Stomach (tissue), 8 donors: ENCODE measurements at regions not wholly inside any gene's neighbourhood (a gene's known extent, or its start where the extent isn't known, plus 50 kb on each side); places are given as distances from the start of the nearest gene placed in this dataset.

Source experiments
- DNase-seq, 2 donors: peaks; one replicate each; pipeline versions ENCODE4 v3.0.0 to v3.0.0-alpha.2; 2013 to 2019
- H3K27ac ChIP-seq, 5 donors: fragments of 200-600 bp in 4 of 5; sonication (generic) in 4 of 5; one replicate each; pipeline ENCODE4 v1.5.1; 2013 to 2019; ENCODE audit warnings: mild to moderate bottlenecking in 1 of 5, moderate library complexity in 1 of 5
- H3K27me3 ChIP-seq, 3 donors: fragments of 200-600 bp; sonication (generic); one replicate each; pipeline ENCODE4 v1.5.1; 2017 to 2019; ENCODE audit warnings: mixed run types in 1 of 3
- H3K36me3 ChIP-seq, 4 donors: fragments of 200-600 bp; sonication (generic); 1 replicate in 3 of 4; 2 replicates in 1 of 4; pipeline ENCODE4 v1.5.1; 2016 to 2019
- H3K4me1 ChIP-seq, 4 donors: fragments of 200-600 bp; sonication (generic); one replicate each; pipeline ENCODE4 v1.5.1; 2016 to 2019
- H3K4me3 ChIP-seq, 4 donors: fragments of 200-600 bp; sonication (generic) in 3 of 4; one replicate each; pipeline ENCODE4 v1.5.1; 2016 to 2019; ENCODE audit warnings: mild to moderate bottlenecking in 1 of 4
- H3K9me3 ChIP-seq, 4 donors: fragments of 200-600 bp; sonication (generic); one replicate each; pipeline ENCODE4 v1.5.1; 2016 to 2019
- CTCF ChIP-seq, 7 experiments: fragments of 450-650 bp in 4 of 7; fragments of 200-600 bp in 3 of 7; sonication (generic) in 3 of 7; IDR thresholded peaks; one replicate each; pipeline ENCODE4 v1.5.1; 2016 to 2019; ENCODE audit warnings: antibody characterized with exemption in 7 of 7, control low read depth in 2 of 7, mild to moderate bottlenecking in 1 of 7
- EP300 ChIP-seq: sonication (generic); formaldehyde crosslinking; IDR thresholded peaks from one replicate; pipeline ENCODE4 v1.6.1; 2017; ENCODE audit warnings: antibody characterized with exemption
- POLR2A ChIP-seq, 4 donors: fragments of 450-650 bp; IDR thresholded peaks; one replicate each; pipeline ENCODE4 v1.6.1; 2016; ENCODE audit warnings: antibody characterized with exemption in 4 of 4, control low read depth in 2 of 4, mild to moderate bottlenecking in 1 of 4, moderate library complexity in 1 of 4
- POLR2AphosphoS5 ChIP-seq, 3 donors: sonication (generic); formaldehyde crosslinking; IDR thresholded peaks; one replicate each; pipeline ENCODE4 v1.6.1; 2016; ENCODE audit warnings: antibody characterized with exemption in 3 of 3
- WGBS, 5 donors: extraction: QIAGEN DNeasy Blood & Tissue Kit in 3 of 5; methylation state at CpG; one replicate each; pipeline versions ENCODE4 v1.1.5 to v1.1.7; 2013 to 2018; 5-methylcytosine and 5-hydroxymethylcytosine counted together
- intact Hi-C: fragments of 100-400 bp; cut with DNase I; formaldehyde crosslinking; loops from one replicate; pipeline ENCODE4 v1.15.1; 2023; ENCODE audit warnings: low total_unique reads
- donor health status: healthy with polysubstance abuse.
- donor health status: Bipolar disorder and iron deficiency.
- donor health status: healthy.

- Histone ChIP-seq H3K27ac (no peak overlapping the region), H3K4me1 (peaks cover 0 to 7% (median 2%) of the 10 kb centered on the region in 4 donors), H3K4me3 (no peak overlapping the region), H3K36me3 (no peaks in the 10 kb centered on the region), H3K9me3 (peaks cover 0 to 8% (median 7%) of the 10 kb centered on the region in 4 donors), H3K27me3 (no peaks in the 10 kb centered on the region)
- 51 to 82% (median 59%) methylated on average over 2 of the region's 2 CpGs for WGBS, 5 donors
- DNase-seq: no peak
- intact Hi-C loops: no loop called here
- TF ChIP-seq EP300 (no peak), CTCF (IDR thresholded peaks at IDR 0.05) (no peak), POLR2AphosphoS5 (IDR thresholded peaks at IDR 0.05) (no peak), POLR2A (IDR thresholded peaks at IDR 0.05) (no peak)
These were observed 161.8 kb upstream of the SPRY4 start for GRCh38 chr5:142486581-142486980.

GRCh38 chr5:142486020-142486419, 161.2 kb upstream of the SPRY4 start:
- intact Hi-C loops: no loop called here
- WGBS, 5 donors: 66 to 96% (median 92%) methylated on average over 2 of the region's 2 CpGs
- Histone ChIP-seq H3K27ac (no peak overlapping the region), H3K4me1 (peaks cover 0 to 7% (median 2%) of the 10 kb centered on the region in 4 donors), H3K27me3 (no peaks in the 10 kb centered on the region), H3K9me3 (peaks cover 0 to 8% (median 7%) of the 10 kb centered on the region in 4 donors), H3K36me3 (no peaks in the 10 kb centered on the region), H3K4me3 (no peak overlapping the region)
- TF ChIP-seq POLR2A (IDR thresholded peaks at IDR 0.05): no peak
- TF ChIP-seq POLR2AphosphoS5 (IDR thresholded peaks at IDR 0.05): no peak
- no peak for TF ChIP-seq CTCF (IDR thresholded peaks at IDR 0.05)
- TF ChIP-seq EP300: no peak
- no peak for DNase-seq

GRCh38 chr5:142484821-142485387, 160.1 kb upstream of the SPRY4 start:
- H3K27ac ChIP-seq: no peak overlapping the region
- no peaks in the 10 kb centered on the region for H3K36me3 ChIP-seq
- no peak for DNase-seq
- H3K27me3 ChIP-seq: peaks cover 0 to 1% (median 0%) of the 10 kb centered on the region in 3 donors
- TF ChIP-seq POLR2AphosphoS5 (IDR thresholded peaks at IDR 0.05) (no peak), EP300 (no peak), CTCF (IDR thresholded peaks at IDR 0.05) (no peak)
- no peak overlapping the region for H3K4me3 ChIP-seq
- H3K9me3 ChIP-seq: peaks cover 0 to 8% (median 7%) of the 10 kb centered on the region in 4 donors
- WGBS, 5 donors: 93 to 96% (median 96%) methylated on average over 2 of the region's 2 CpGs
- intact Hi-C loops: no loop called here
- peaks cover 0 to 4% (median under 1%) of the 10 kb centered on the region in 4 donors for H3K4me1 ChIP-seq

GRCh38 chr5:142482207-142482606, 157.4 kb upstream of the SPRY4 start:
- 80 to 91% (median 89%) methylated on average over 2 of the region's 2 CpGs for WGBS, 5 donors
- Histone ChIP-seq H3K4me3 (no peak overlapping the region), H3K36me3 (no peaks in the 10 kb centered on the region), H3K27ac (no peak overlapping the region), H3K27me3 (peaks cover 0 to 6% (median 0%) of the 10 kb centered on the region in 3 donors), H3K4me1 (no peaks in the 10 kb centered on the region), H3K9me3 (peaks cover 0 to 18% (median 12%) of the 10 kb centered on the region in 4 donors)
- DNase-seq: no peak
- TF ChIP-seq CTCF (IDR thresholded peaks at IDR 0.05): no peak
- TF ChIP-seq POLR2AphosphoS5 (IDR thresholded peaks at IDR 0.05): no peak
- TF ChIP-seq EP300: no peak
- TF ChIP-seq POLR2A (IDR thresholded peaks at IDR 0.05): no peak
- intact Hi-C loops: no loop called here
